Panc1 (cell line): ENCODE measurements at regions not wholly inside any gene's neighbourhood (a gene's known extent, or its start where the extent isn't known, plus 50 kb on each side); places are given as distances from the start of the nearest gene placed in this dataset.

Experiments
- ATAC-seq: fragments of 200-7000 bp; cut with Tn5 transposase; 2 replicates; pipeline ENCODE4 v1.9.1; 2020; ENCODE audit warnings: mild to moderate bottlenecking, moderate library complexity
- BruUV-seq: library from RNA; stranded (reverse); fragments of 400-500 nt; replicated peaks from 2 replicates; lab custom pipeline; 2021; lab: Mats Ljungman, UMichigan
- CTCF ChIA-PET: fragments of 300-600 bp; sonication (Branson Sonifier 250); formaldehyde crosslinking; loops from one replicate; lab custom pipeline; 2022; ENCODE audit warnings: antibody characterized with exemption; lab: Charles Lee
- POLR2A ChIA-PET: fragments of 300-600 bp; sonication (Branson Sonifier 250); formaldehyde crosslinking; loops from one replicate; lab custom pipeline; 2022; ENCODE audit warnings: antibody characterized with exemption; lab: Charles Lee
- DNase-seq: peaks from one replicate; pipeline ENCODE4 v3.0.0-alpha.2; 2010; ENCODE audit warnings: low read depth, low spot score
- H3K27ac ChIP-seq: 2 replicates; pipeline ENCODE4 v1.5.1; 2011; ENCODE audit warnings: mild to moderate bottlenecking, low read length, inconsistent platforms
- H3K27me3 ChIP-seq: fragments of 200-500 bp; sonication (Bioruptor generic); 2 replicates; pipeline ENCODE4 v1.6.0; 2014; ENCODE audit warnings: low read length, inconsistent platforms; ENCODE audit not compliant: control insufficient read depth, insufficient read depth
- H3K36me3 ChIP-seq: fragments of 200-500 bp; sonication (Bioruptor generic); 2 replicates; pipeline ENCODE4 v1.5.1; 2014; ENCODE audit warnings: inconsistent platforms, mild to moderate bottlenecking, low read length, moderate library complexity; ENCODE audit not compliant: control insufficient read depth, insufficient read depth
- H3K4me1 ChIP-seq: 2 replicates; pipeline ENCODE4 v1.5.1; 2011; ENCODE audit warnings: inconsistent platforms, mild to moderate bottlenecking, low read length, moderate library complexity; ENCODE audit not compliant: control insufficient read depth, insufficient read depth
- H3K4me3 ChIP-seq, 2 experiments: 2 replicates each; pipeline ENCODE4 v1.5.1; 2011 to 2012; ENCODE audit warnings: low read depth in 2 of 2, low read length in 2 of 2, mild to moderate bottlenecking in 2 of 2, inconsistent platforms in 1 of 2, moderate library complexity in 1 of 2
- H3K9me3 ChIP-seq: fragments of 200-500 bp; sonication (Bioruptor generic); 2 replicates; pipeline ENCODE4 v1.5.1; 2014; ENCODE audit warnings: low read depth, mild to moderate bottlenecking, inconsistent platforms, low read length, moderate library complexity; ENCODE audit not compliant: control insufficient read depth, insufficient read depth
- CTCF ChIP-seq: fragments of 450-650 bp; IDR thresholded peaks from 2 replicates; pipeline ENCODE4 v1.5.1; 2017; ENCODE audit warnings: mild to moderate bottlenecking
- POLR2AphosphoS5 ChIP-seq: IDR thresholded peaks from 2 replicates; pipeline ENCODE4 v1.6.1; 2012; ENCODE audit warnings: mild to moderate bottlenecking, low read depth, low read length, moderate library complexity
- REST ChIP-seq, 2 experiments: IDR thresholded peaks; 2 replicates each; pipeline ENCODE4 v1.6.1; 2011 to 2012; ENCODE audit warnings: low read depth in 2 of 2, control low read depth in 1 of 2, low read length in 1 of 2, mild to moderate bottlenecking in 1 of 2, moderate library complexity in 1 of 2; ENCODE audit not compliant: insufficient read depth in 1 of 2
- SIN3A ChIP-seq: IDR thresholded peaks from 2 replicates; pipeline ENCODE4 v1.6.1; 2012; ENCODE audit warnings: low read depth, mild to moderate bottlenecking, low read length, moderate library complexity, borderline replicate concordance; ENCODE audit not compliant: insufficient read depth
- TCF7L2 ChIP-seq: IDR thresholded peaks from 2 replicates; pipeline ENCODE4 v1.6.1; 2011; ENCODE audit warnings: mild to moderate bottlenecking, low read depth, low read length, inconsistent platforms
- in situ Hi-C: cut with HindIII; loops from 2 replicates; pipeline ENCODE4 v1.10.0; 2016; ENCODE audit warnings: low sequenced_read_pairs, low pct_unique_long_range_greater_than_20kb
- intact Hi-C: fragments of 100-400 bp; cut with micrococcal nuclease; formaldehyde crosslinking; loops from one replicate; pipeline ENCODE4 v1.10.0; 2022; ENCODE audit not compliant: unreplicated experiment

- H3K36me3 ChIP-seq: no peaks in the 10 kb centered on the region
- no peaks in the 10 kb centered on the region for H3K27me3 ChIP-seq
- ChIA-PET CTCF (no interaction called here), POLR2A (no interaction called here)
- no peak overlapping the region for H3K27ac ChIP-seq
- no peak overlapping the region for H3K4me3 ChIP-seq
- BruUV-seq: no TSS peak
- ATAC-seq (no peak), DNase-seq (no peak)
- H3K9me3 ChIP-seq: no peaks in the 10 kb centered on the region
- TF ChIP-seq TCF7L2 (no peak), SIN3A (no peak), POLR2AphosphoS5 (no peak), REST (IDR thresholded peaks at IDR 0.05; ENCODE audit: insufficient read depth in 1 of 2, low read depth in 2 of 2, low read length in 1 of 2) (no peak), CTCF (no peak)
- in situ Hi-C loops: no loop called here
- H3K4me1 ChIP-seq: no peaks in the 10 kb centered on the region
- intact Hi-C loops: no loop called here
These were observed 189.0 kb upstream of the DAB1 start for GRCh38 chr1:57612833-57613232.

GRCh38 chr1:57605933-57606332 lies 182.1 kb upstream of the DAB1 start:
- ChIA-PET CTCF (no interaction called here), POLR2A (no interaction called here)
- Histone ChIP-seq H3K27ac (no peak overlapping the region), H3K36me3 (no peaks in the 10 kb centered on the region), H3K4me1 (no peaks in the 10 kb centered on the region), H3K9me3 (no peaks in the 10 kb centered on the region), H3K4me3 (no peak overlapping the region), H3K27me3 (no peaks in the 10 kb centered on the region)
- TF ChIP-seq CTCF: no peak
- no peak for TF ChIP-seq TCF7L2
- no peak for TF ChIP-seq REST (IDR thresholded peaks at IDR 0.05; ENCODE audit: insufficient read depth in 1 of 2, low read depth in 2 of 2, low read length in 1 of 2)
- no peak for TF ChIP-seq SIN3A
- TF ChIP-seq POLR2AphosphoS5: no peak
- ATAC-seq: no peak
- no peak for DNase-seq
- in situ Hi-C loops: no loop called here
- no TSS peak for BruUV-seq
- intact Hi-C loops: no loop called here
